A549 (cell line): ENCODE measurements at regions not wholly inside any gene's neighbourhood (a gene's known extent, or its start where the extent isn't known, plus 50 kb on each side); places are given as distances from the start of the nearest gene placed in this dataset.

Experiments
- ATAC-seq, 2 experiments: fragments of 200-7000 bp in 1 of 2; fragments of >200 bp in 1 of 2; cut with Nextera tagmentation in 1 of 2; cut with Tn5 transposase in 1 of 2; 3 replicates each; pipeline versions ENCODE4 v1.8.0 to v1.9.1; 2018 to 2020; ENCODE audit warnings: mild to moderate bottlenecking in 1 of 2, moderate library complexity in 1 of 2
- CTCF ChIA-PET: fragments of 300-600 bp; sonication (Branson Sonifier 250); formaldehyde crosslinking; extraction: SDS; loops from one replicate; lab custom pipeline; 2021; ENCODE audit warnings: antibody characterized with exemption, inconsistent platforms; lab: Yijun Ruan, JAX
- POLR2A ChIA-PET: fragments of 350-600 bp; formaldehyde crosslinking; extraction: SDS; loops from one replicate; lab custom pipeline; 2021; ENCODE audit warnings: antibody characterized with exemption, inconsistent platforms; lab: Yijun Ruan, JAX
- DNase-seq, 2 experiments: peaks; one replicate each; pipeline versions ENCODE4 v3.0.0 to v3.0.0-alpha.2; 2011 to 2016; ENCODE audit warnings: low read depth in 1 of 2, low spot score in 1 of 2
- FAIRE-seq: peaks from 2 replicates; lab custom pipeline; 2011; peaks lifted over from hg19 to GRCh38; lab: Jason Lieb, UNC
- H3K27ac ChIP-seq, 2 experiments: fragments of >200 bp; sonication (Bioruptor Twin); formaldehyde crosslinking; 3 replicates each; pipeline ENCODE4 v1.5.1; 2016 to 2017
- H3K4me1 ChIP-seq: fragments of >200 bp; sonication (Bioruptor Twin); formaldehyde crosslinking; 3 replicates; pipeline ENCODE4 v1.6.1; 2016
- H3K4me2 ChIP-seq: fragments of >200 bp; sonication (Bioruptor Twin); formaldehyde crosslinking; 3 replicates; pipeline ENCODE4 v1.6.1; 2016
- H3K4me3 ChIP-seq: fragments of >200 bp; sonication (Bioruptor Twin); formaldehyde crosslinking; 3 replicates; pipeline ENCODE4 v1.5.1; 2016
- H3K9me3 ChIP-seq: fragments of >200 bp; sonication (Bioruptor Twin); formaldehyde crosslinking; 3 replicates; pipeline ENCODE4 v1.6.1; 2016
- BHLHE40 ChIP-seq: IDR thresholded peaks from 2 replicates; pipeline ENCODE4 v1.6.1; 2012; ENCODE audit warnings: low read depth, low read length, inconsistent platforms
- CEBPB ChIP-seq, 2 experiments: fragments of >200 bp in 1 of 2; sonication (Bioruptor Twin) in 1 of 2; formaldehyde crosslinking in 1 of 2; IDR thresholded peaks; 2 replicates each; pipeline ENCODE4 v1.6.1; 2012 to 2016
- EHMT2 ChIP-seq: fragments of 200-600 bp; sonication (generic); IDR thresholded peaks from 2 replicates; pipeline ENCODE4 v1.6.1; 2016; ENCODE audit warnings: antibody characterized with exemption, low read depth, mild to moderate bottlenecking, moderate library complexity
- ESRRA ChIP-seq: fragments of 150-350 bp; IDR thresholded peaks from 2 replicates; pipeline ENCODE4 v1.6.1; 2014; ENCODE audit warnings: mild to moderate bottlenecking, low read length, borderline replicate concordance
- FOSB ChIP-seq: fragments of 250-450 bp; sonication (Bioruptor Pico); IDR thresholded peaks from 2 replicates; pipeline ENCODE4 v1.5.0; 2020; ENCODE audit warnings: mild to moderate bottlenecking, moderate library complexity
- FOXS1 ChIP-seq: fragments of 250-450 bp; sonication (Bioruptor Pico); IDR thresholded peaks from 2 replicates; pipeline ENCODE4 v1.5.0; 2020; ENCODE audit warnings: mild to moderate bottlenecking, moderate library complexity
- HEYL ChIP-seq: fragments of 250-450 bp; sonication (Bioruptor Pico); IDR thresholded peaks from 2 replicates; pipeline ENCODE4 v1.8.0; 2021; ENCODE audit warnings: mild to moderate bottlenecking, moderate library complexity
- HOXB13 ChIP-seq: fragments of 250-450 bp; sonication (Bioruptor Pico); IDR thresholded peaks from 2 replicates; pipeline ENCODE4 v1.5.0; 2020; ENCODE audit warnings: low read depth, mild to moderate bottlenecking, moderate library complexity
- HOXB5 ChIP-seq: fragments of 250-450 bp; sonication (Bioruptor Pico); IDR thresholded peaks from 2 replicates; pipeline ENCODE4 v1.5.0; 2020; ENCODE audit warnings: mild to moderate bottlenecking, moderate library complexity
- KDM5A ChIP-seq: fragments of 200-600 bp; sonication (generic); IDR thresholded peaks from 2 replicates; pipeline ENCODE4 v1.6.1; 2016; ENCODE audit warnings: antibody characterized with exemption, mild to moderate bottlenecking
- MYC ChIP-seq: IDR thresholded peaks from 2 replicates; pipeline ENCODE4 v1.6.1; 2012; ENCODE audit warnings: mild to moderate bottlenecking, inconsistent platforms, low read length, improper control_type of control experiment, borderline replicate concordance
- NFE2L2 ChIP-seq: fragments of 150-350 bp; conservative IDR thresholded peaks from 2 replicates; pipeline ENCODE4 v1.6.1; 2014; ENCODE audit warnings: low read length
- NPAS2 ChIP-seq: fragments of 250-450 bp; sonication (Bioruptor Pico); IDR thresholded peaks from 2 replicates; pipeline ENCODE4 v1.8.0; 2022; ENCODE audit warnings: mild to moderate bottlenecking, moderate library complexity, borderline replicate concordance
- PHF8 ChIP-seq: fragments of 200-600 bp; sonication (generic); IDR thresholded peaks from 2 replicates; pipeline ENCODE4 v1.6.1; 2016; ENCODE audit warnings: low read depth, mild to moderate bottlenecking, antibody characterized with exemption, moderate library complexity, borderline replicate concordance
- POLR2A ChIP-seq: IDR thresholded peaks from 2 replicates; pipeline ENCODE4 v1.6.1; 2012; ENCODE audit warnings: mild to moderate bottlenecking, low read length
- RCOR1 ChIP-seq: fragments of 150-350 bp; IDR thresholded peaks from 2 replicates; pipeline ENCODE4 v1.6.1; 2014; ENCODE audit warnings: antibody characterized with exemption, low read length, low read depth
- RNF2 ChIP-seq: fragments of 200-600 bp; sonication (generic); IDR thresholded peaks from 2 replicates; pipeline ENCODE4 v1.6.1; 2016; ENCODE audit warnings: low read depth, mild to moderate bottlenecking, antibody characterized with exemption, moderate library complexity, borderline replicate concordance
- TP53 ChIP-seq: fragments of 250-450 bp; sonication (Bioruptor Pico); IDR thresholded peaks from 2 replicates; pipeline ENCODE4 v1.5.0; 2021; ENCODE audit warnings: mild to moderate bottlenecking, moderate library complexity
- ZNF302 ChIP-seq: fragments of 250-450 bp; sonication (Bioruptor Pico); IDR thresholded peaks from 2 replicates; pipeline ENCODE4 v1.9.0; 2021; ENCODE audit warnings: inconsistent platforms, mild to moderate bottlenecking, moderate library complexity
- WGBS: methylation state at CpG from one replicate; pipeline ENCODE4 v1.1.6; 2017; ENCODE audit errors: missing lambda C conversion rate; 5-methylcytosine and 5-hydroxymethylcytosine counted together
- TF ChIP-seq, protein P1 (sequence below): fragments of 250-450 bp; sonication (Bioruptor Pico); IDR thresholded peaks from 2 replicates; pipeline ENCODE4 v1.5.0; 2020; ENCODE audit warnings: low read depth, mild to moderate bottlenecking, moderate library complexity
- TF ChIP-seq, protein P2 (sequence below): fragments of 200-600 bp; sonication (generic); IDR thresholded peaks from 2 replicates; pipeline ENCODE4 v1.6.1; 2016; ENCODE audit warnings: antibody characterized with exemption, mild to moderate bottlenecking, moderate library complexity
- TF ChIP-seq, protein P3 (sequence below): IDR thresholded peaks from 2 replicates; pipeline ENCODE4 v1.6.1; 2012; ENCODE audit warnings: low read depth, borderline replicate concordance
- TF ChIP-seq, protein P4 (sequence below): fragments of 250-450 bp; sonication (Bioruptor Pico); IDR thresholded peaks from 2 replicates; pipeline ENCODE4 v1.5.0; 2021; ENCODE audit warnings: mild to moderate bottlenecking, moderate library complexity, borderline replicate concordance
- TF ChIP-seq, protein P5 (sequence below): fragments of >200 bp; sonication (Bioruptor Twin); formaldehyde crosslinking; IDR thresholded peaks from 2 replicates; pipeline ENCODE4 v1.6.1; 2016

DNA sequence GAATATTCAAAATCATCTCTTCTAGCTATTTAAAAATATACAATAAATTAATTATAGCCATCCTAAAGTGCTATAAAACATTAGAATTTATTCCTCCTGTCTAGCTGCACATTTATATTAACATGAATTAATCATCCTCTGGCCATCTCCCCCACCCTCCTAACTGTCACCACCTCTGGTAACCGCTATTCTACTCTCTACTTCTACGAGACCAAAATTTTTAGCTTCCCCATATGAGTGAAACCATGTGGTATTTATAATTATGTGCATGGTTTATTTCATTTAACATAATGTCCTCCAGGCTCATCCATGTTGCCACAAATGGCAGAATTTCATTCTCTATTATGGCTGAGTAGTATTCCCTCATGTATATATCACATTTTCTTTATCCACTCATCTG is 265.2 kb downstream of the COG6 start:
- FAIRE-seq = no peak
- POLR2A ChIA-PET = no interaction called here

DNA sequence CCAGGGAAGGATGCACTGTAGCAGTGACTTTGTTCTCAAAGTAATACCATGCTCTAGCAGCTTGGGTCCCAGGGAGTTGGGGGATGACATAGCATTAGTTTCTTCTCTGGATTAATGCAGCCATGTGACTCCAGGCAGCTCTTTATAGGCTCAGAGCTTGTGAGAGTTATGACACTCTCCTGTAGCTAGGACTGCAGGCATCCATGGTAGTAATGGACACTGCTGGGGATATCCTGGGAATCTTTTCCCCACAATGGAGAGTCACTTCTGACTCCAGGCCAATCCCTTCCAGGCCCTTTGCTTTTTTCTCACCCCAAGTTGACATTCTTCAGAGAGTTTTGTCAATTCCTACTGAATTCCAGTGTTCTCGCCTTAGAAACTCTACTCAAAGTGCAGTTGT is 270.9 kb downstream of the COG6 start:
- Histone ChIP-seq H3K4me1 (no peaks in the 10 kb centered on the region), H3K4me3 (no peak overlapping the region), H3K4me2 (no peak overlapping the region), H3K9me3 (0 out of 3 replicates have a peak, but pooled peaks cover 3% of the 10 kb centered on the region), H3K27ac (no peak overlapping the region)
- WGBS = 27% methylated on average over 1 of the region's 1 CpG
- no peak for DNase-seq
- FAIRE-seq = no peak
- ChIA-PET CTCF (interaction anchor here (3.4 kb wide), 1 partner anchor 16 kb away, joined by 8 read pairs; no protein-coding TSS in a partner anchor), POLR2A (no interaction called here)
- TF ChIP-seq NFE2L2 = no peak
- TF ChIP-seq, protein P1, sequence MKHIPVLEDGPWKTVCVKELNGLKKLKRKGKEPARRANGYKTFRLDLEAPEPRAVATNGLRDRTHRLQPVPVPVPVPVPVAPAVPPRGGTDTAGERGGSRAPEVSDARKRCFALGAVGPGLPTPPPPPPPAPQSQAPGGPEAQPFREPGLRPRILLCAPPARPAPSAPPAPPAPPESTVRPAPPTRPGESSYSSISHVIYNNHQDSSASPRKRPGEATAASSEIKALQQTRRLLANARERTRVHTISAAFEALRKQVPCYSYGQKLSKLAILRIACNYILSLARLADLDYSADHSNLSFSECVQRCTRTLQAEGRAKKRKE (CRISPR knock-in tag) = no peak
- no peak for TF ChIP-seq ESRRA
- no peak for TF ChIP-seq MYC
- TF ChIP-seq POLR2A = no peak
- no peak for TF ChIP-seq FOSB (CRISPR knock-in tag)
- no peak for TF ChIP-seq PHF8
- TF ChIP-seq HOXB13 = no peak
- no peak for TF ChIP-seq HOXB5 (CRISPR knock-in tag)
- TF ChIP-seq, protein P2, sequence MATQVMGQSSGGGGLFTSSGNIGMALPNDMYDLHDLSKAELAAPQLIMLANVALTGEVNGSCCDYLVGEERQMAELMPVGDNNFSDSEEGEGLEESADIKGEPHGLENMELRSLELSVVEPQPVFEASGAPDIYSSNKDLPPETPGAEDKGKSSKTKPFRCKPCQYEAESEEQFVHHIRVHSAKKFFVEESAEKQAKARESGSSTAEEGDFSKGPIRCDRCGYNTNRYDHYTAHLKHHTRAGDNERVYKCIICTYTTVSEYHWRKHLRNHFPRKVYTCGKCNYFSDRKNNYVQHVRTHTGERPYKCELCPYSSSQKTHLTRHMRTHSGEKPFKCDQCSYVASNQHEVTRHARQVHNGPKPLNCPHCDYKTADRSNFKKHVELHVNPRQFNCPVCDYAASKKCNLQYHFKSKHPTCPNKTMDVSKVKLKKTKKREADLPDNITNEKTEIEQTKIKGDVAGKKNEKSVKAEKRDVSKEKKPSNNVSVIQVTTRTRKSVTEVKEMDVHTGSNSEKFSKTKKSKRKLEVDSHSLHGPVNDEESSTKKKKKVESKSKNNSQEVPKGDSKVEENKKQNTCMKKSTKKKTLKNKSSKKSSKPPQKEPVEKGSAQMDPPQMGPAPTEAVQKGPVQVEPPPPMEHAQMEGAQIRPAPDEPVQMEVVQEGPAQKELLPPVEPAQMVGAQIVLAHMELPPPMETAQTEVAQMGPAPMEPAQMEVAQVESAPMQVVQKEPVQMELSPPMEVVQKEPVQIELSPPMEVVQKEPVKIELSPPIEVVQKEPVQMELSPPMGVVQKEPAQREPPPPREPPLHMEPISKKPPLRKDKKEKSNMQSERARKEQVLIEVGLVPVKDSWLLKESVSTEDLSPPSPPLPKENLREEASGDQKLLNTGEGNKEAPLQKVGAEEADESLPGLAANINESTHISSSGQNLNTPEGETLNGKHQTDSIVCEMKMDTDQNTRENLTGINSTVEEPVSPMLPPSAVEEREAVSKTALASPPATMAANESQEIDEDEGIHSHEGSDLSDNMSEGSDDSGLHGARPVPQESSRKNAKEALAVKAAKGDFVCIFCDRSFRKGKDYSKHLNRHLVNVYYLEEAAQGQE = no peak
- no peak for TF ChIP-seq ZNF302 (CRISPR knock-in tag)
- no peak for TF ChIP-seq HEYL
- no peak for TF ChIP-seq CEBPB (IDR thresholded peaks at IDR 0.05)
- TF ChIP-seq, protein P3, sequence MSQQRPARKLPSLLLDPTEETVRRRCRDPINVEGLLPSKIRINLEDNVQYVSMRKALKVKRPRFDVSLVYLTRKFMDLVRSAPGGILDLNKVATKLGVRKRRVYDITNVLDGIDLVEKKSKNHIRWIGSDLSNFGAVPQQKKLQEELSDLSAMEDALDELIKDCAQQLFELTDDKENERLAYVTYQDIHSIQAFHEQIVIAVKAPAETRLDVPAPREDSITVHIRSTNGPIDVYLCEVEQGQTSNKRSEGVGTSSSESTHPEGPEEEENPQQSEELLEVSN = no peak
- no peak for TF ChIP-seq NPAS2 (CRISPR knock-in tag)
- no peak for TF ChIP-seq RCOR1
- TF ChIP-seq KDM5A = no peak
- ATAC-seq = no peak

More for the DNA sequence above, 265.2 kb downstream of the COG6 start:
- CTCF ChIA-PET = interaction anchor here (1.4 kb wide), 1 partner anchor 22 kb away, joined by 5 read pairs; no protein-coding TSS in a partner anchor
- Histone ChIP-seq H3K4me2 (no peak overlapping the region), H3K9me3 (0 out of 3 replicates have a peak, but pooled peaks cover 3% of the 10 kb centered on the region), H3K4me1 (no peaks in the 10 kb centered on the region), H3K27ac (no peak overlapping the region), H3K4me3 (no peak overlapping the region)
- ATAC-seq (no peak), DNase-seq (no peak)
- no peak for TF ChIP-seq RNF2
- TF ChIP-seq, protein P1 (CRISPR knock-in tag) = no peak
- TF ChIP-seq, protein P4, sequence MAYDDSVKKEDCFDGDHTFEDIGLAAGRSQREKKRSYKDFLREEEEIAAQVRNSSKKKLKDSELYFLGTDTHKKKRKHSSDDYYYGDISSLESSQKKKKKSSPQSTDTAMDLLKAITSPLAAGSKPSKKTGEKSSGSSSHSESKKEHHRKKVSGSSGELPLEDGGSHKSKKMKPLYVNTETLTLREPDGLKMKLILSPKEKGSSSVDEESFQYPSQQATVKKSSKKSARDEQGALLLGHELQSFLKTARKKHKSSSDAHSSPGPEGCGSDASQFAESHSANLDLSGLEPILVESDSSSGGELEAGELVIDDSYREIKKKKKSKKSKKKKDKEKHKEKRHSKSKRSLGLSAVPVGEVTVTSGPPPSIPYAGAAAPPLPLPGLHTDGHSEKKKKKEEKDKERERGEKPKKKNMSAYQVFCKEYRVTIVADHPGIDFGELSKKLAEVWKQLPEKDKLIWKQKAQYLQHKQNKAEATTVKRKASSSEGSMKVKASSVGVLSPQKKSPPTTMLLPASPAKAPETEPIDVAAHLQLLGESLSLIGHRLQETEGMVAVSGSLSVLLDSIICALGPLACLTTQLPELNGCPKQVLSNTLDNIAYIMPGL = no peak
- no peak for TF ChIP-seq CEBPB (IDR thresholded peaks at IDR 0.05)
- TF ChIP-seq, protein P3 = no peak
- TF ChIP-seq, protein P5, sequence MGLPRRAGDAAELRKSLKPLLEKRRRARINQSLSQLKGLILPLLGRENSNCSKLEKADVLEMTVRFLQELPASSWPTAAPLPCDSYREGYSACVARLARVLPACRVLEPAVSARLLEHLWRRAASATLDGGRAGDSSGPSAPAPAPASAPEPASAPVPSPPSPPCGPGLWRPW = no peak
- TF ChIP-seq RCOR1 = no peak
- no peak for TF ChIP-seq EHMT2
- no peak for TF ChIP-seq FOXS1 (CRISPR knock-in tag)
- no peak for TF ChIP-seq BHLHE40
- TF ChIP-seq TP53 (CRISPR knock-in tag) = no peak
- 20% methylated on average over 2 of the region's 2 CpGs for WGBS
